ENCODE measurements at regions not wholly inside any gene's neighbourhood (a gene's known extent, or its start where the extent isn't known, plus 50 kb on each side); places are given as distances from the start of the nearest gene placed in this dataset.
A peak's percentile ranks its signal among the peaks of the same experiment; 100 is the strongest.

DNA sequence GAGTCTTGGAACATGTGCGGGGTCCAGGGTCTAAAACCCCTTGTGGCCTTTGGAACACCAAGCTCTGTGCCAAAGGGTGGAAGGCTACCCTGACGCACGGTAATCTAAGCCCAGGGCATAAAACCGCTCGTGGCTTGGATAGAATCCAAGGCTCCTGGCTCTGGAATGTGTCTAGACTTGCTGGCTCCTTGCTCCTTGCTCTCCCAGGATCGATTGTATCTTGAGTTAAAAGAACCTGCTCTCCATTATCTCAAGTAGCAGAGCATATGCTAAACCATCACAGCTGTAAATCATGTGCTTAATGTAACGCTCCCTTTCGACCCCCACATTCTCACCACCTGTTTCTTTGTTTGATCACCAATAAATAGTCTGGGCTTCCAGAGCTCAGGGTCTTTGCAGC is 50.3 kb downstream of the TLCD4 start:
- peak; percentile 41 for DNase-seq

DNA sequence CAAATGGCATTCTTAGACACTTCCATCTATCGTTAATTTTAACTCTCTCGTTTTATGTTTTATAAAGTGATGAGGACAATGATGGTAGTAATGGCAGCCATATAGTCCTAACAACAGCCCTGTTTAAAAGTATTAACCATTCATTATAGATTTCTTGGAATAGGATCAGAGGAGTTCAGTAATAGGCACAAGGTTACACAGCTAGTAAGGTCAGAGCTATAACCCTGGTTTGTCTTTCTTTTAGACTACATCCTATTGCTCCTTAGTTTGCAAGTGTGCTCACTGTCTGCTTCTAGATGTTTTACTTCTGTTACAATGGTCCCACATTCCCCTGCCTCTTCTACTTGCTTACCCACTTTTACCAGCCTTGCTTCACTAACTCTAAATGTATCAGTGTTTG is 50.9 kb downstream of the TLCD4 start:
- no peak for DNase-seq

DNA sequence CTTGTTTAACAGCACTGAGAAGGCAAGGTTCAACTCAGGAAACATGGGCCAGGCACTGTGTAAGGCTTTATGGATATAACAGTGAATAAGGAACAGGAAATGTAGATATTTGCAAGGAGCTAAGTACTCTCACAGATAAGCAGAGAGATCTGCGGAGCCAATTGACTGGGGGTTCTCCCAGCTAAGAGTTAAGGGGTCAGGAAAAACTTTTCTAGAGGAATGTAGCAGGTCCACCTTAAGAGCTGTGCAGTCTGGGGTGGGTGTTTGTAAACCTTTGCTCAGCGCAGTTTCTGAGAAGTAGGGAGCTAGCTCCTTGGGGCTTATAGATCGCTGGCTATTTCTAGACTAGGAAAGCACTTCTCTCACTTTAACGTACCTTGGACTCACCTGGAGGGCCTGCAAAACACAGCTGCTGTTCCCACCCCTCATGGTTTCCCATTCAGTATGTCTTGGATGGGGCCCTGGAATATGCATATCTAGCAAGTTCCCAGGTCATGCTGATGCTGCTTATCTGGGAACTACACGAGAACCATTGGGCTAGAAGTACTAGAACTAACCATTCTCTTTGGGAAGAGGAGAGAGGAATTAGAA is 51.7 kb downstream of the TLCD4 start:
- no peak for DNase-seq

DNA sequence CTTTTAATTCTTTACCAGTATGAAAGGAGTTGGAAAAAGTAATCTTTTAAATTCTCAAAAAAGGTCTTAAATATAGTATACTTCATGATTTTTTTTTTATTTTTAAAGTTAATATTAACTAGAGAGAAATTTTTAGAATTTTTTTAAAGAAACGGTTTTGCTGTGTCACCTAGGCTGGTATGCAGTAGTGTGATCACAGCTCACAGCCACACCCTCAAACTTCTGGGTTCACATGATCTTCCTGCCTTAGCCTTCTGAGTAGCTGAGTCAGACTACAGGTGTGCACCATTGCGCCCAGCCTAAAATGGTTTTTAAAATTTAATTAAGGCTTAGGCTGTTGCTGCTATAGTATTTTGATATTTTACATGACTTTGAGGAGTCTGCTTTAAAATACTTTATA is 52.4 kb downstream of the TLCD4 start:
- no peak for DNase-seq

DNA sequence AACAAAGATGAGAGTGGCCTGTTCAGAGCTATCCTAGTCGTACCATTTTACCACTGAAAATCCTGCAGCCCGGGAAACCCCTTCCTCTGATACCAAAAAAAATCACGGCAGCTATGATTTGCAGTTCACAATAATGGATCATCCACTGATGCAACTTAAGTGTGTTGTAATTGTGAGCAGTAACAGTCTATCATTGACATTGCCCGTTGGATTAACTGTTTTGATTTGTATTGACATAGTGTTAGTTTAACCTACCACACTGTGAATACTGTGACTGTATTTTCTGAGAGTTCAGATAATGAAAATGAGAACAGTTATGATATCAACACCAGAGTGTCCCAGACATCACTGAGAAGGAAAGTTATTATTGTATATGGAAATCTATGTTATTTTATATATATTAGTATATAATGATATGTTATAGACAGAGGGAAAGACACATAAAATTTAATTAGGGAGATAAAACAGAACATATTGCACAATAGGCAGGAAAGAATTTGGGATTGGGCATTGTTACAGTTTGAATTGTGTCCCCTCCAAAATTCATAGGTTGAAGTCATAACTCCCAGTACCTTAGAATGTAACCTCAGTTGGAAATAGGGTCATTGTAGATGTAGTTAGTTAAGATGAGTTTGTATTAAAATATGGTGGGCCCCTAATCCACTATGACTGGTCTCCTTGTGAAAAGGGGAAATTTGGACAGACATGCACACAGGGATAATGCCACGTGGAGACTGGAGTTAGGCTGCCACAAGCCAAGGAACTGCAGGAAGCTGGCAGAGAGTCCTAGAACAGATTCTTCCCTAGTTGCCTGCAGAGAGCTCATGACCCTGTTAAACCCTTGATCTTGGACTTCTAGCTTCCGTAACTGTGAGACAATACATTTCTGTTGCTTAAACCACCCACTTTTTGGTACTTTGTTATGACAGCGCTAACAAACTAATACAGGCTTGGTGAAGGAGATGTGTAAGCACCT is 54.4 kb downstream of the TLCD4 start:
- no peak for DNase-seq

DNA sequence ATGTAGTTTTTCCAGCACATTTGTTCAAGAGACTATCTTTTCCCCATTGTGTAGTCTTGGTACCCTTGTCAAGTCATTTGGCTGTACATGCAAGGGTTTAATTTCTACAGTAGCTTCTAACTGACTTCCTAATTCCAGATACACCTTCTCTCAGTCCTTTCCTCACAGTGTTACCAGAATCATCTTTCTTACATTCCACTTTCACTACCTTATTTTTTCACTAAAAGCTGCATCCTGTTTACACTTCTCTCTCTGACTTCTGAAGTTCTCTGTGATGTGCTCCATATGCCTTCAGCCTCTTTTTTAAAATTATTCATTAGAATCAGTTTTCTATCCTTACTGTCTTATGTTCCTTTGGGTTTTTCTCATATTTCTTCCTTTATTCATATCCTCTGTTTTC is 57.1 kb upstream of the RWDD3 start:
- DNase-seq = no peak

DNA sequence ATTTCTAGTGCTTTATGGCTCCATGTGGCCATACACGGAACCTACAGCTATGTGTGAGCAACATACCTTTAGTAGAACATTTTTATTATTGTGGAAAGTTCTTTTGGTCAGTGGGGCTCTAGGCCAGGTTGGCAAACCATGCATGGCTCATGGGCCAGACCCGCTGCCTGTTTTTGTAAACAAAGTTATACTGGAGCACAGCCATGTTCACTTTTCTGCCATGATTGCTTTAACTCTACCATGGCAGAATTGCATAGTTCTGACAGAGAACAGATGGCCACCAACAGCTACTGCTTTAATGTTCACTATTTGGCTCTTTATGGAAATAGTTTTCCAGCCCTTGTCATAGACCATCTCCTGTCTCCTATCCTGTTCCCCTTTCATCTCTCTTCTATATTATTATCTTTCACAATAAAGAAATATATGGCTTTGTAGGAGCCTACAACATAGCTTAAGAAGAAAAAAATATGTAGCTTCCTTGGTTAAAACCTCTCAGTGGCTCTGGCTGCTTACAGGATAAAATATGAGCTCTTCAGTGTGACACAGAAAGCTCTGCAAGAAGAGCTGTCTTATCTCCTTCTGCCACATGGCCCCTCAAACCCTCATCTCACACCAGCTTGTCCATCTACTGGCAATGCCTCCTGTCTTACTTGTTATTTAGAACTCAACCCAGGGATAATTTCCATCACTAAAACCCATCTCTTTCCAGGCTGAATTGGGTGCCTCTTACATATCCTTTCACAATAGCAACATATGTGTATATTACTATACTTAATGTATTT is 54.6 kb upstream of the RWDD3 start:
- DNase-seq = no peak

DNA sequence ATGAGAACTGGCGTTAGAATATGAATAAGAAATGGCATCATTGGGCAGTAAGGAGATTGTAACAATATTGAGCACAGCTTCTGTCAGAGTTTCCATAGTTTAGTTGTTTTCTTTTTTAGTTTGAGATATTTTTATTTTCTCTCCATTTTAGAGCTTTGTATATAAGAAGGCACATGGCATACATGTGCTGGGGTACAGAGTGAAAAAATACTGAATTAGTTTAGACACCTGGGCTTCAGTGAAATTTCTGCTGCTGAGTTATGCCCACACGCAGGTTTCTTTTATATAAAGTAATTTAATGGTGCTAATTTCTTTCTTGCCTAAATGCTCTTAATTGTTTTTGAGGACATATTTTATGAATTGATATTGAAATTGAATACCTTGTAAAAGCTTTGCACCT is 53.6 kb upstream of the RWDD3 start:
- no peak for DNase-seq

GRCh38 chr1:95181096-95181495 is 52.9 kb upstream of the RWDD3 start:
- no peak for DNase-seq

GRCh38 chr1:95183952-95184351 is 50.1 kb upstream of the RWDD3 start:
- DNase-seq = no peak
